K562 (cell line): ENCODE measurements at regions not wholly inside any gene's neighbourhood (a gene's known extent, or its start where the extent isn't known, plus 50 kb on each side); places are given as distances from the start of the nearest gene placed in this dataset.

Experiments used
- BHLHE40 ChIP-seq: IDR thresholded peaks from 2 replicates; pipeline ENCODE4 v1.6.1; 2011; ENCODE audit warnings: low read length, improper control_type of control experiment
- C11orf30 ChIP-seq: fragments of 450-650 bp; IDR thresholded peaks from 2 replicates; pipeline ENCODE4 v1.6.1; 2016; ENCODE audit warnings: low read depth, mild to moderate bottlenecking
- CHD1 ChIP-seq: fragments of 200-600 bp; sonication (generic); IDR thresholded peaks from one replicate; pipeline ENCODE4 v1.6.1; 2012; ENCODE audit warnings: mild to moderate bottlenecking, moderate library complexity, low read length, inconsistent platforms
- CTBP1 ChIP-seq: fragments of 450-650 bp; IDR thresholded peaks from 2 replicates; pipeline ENCODE4 v1.6.1; 2016; ENCODE audit warnings: borderline replicate concordance
- CXXC5 ChIP-seq: fragments of 250-450 bp; sonication (Bioruptor Pico); IDR thresholded peaks from 2 replicates; pipeline ENCODE4 v1.8.0; 2022; ENCODE audit warnings: inconsistent platforms, mild to moderate bottlenecking, moderate library complexity
- GATAD2A ChIP-seq: fragments of 450-650 bp; IDR thresholded peaks from 2 replicates; pipeline ENCODE4 v1.6.1; 2017
- IRF1 ChIP-seq: sonication (generic); formaldehyde crosslinking; IDR thresholded peaks from 2 replicates; pipeline ENCODE4 v1.8.0; 2022; ENCODE audit warnings: missing genetic modification reagents, mild to moderate bottlenecking, borderline replicate concordance
- KLF13 ChIP-seq: fragments of 450-650 bp; IDR thresholded peaks from 2 replicates; pipeline ENCODE4 v1.6.1; 2016; ENCODE audit warnings: missing genetic modification characterization, low read depth, mild to moderate bottlenecking, missing compliant biosample characterization, moderate library complexity, borderline replicate concordance
- NR4A1 ChIP-seq, 2 experiments: fragments of 250-450 bp in 1 of 2; fragments of 450-650 bp in 1 of 2; sonication (Bioruptor Pico) in 1 of 2; IDR thresholded peaks; 2 replicates each; pipeline versions ENCODE4 v1.4.0 to v1.6.1; 2016 to 2020; ENCODE audit warnings: mild to moderate bottlenecking in 2 of 2, missing compliant biosample characterization in 1 of 2, missing genetic modification characterization in 1 of 2, moderate library complexity in 1 of 2
- NUFIP1 ChIP-seq: fragments of 450-650 bp; IDR thresholded peaks from 2 replicates; pipeline ENCODE4 v1.6.1; 2018; ENCODE audit not compliant: partially characterized antibody
- PHF8 ChIP-seq: fragments of 200-600 bp; sonication (generic); IDR thresholded peaks from 2 replicates; pipeline ENCODE4 v1.6.1; 2012; ENCODE audit warnings: mixed run types, mild to moderate bottlenecking, inconsistent platforms, low read length, moderate library complexity, borderline replicate concordance
- PML ChIP-seq: IDR thresholded peaks from 2 replicates; pipeline ENCODE4 v1.6.1; 2012; ENCODE audit warnings: low read length, inconsistent platforms
- PRDM10 ChIP-seq: fragments of 450-650 bp; IDR thresholded peaks from 2 replicates; pipeline ENCODE4 v1.6.1; 2018; ENCODE audit not compliant: partially characterized antibody
- SNAPC5 ChIP-seq: fragments of 250-450 bp; sonication (Bioruptor Pico); IDR thresholded peaks from 2 replicates; pipeline ENCODE4 v1.8.0; 2021; ENCODE audit warnings: moderate library complexity, mild to moderate bottlenecking, inconsistent platforms
- STAG1 ChIP-seq: sonication (generic); formaldehyde crosslinking; IDR thresholded peaks from 2 replicates; pipeline ENCODE4 v1.5.0; 2020; ENCODE audit warnings: missing genetic modification reagents, borderline replicate concordance
- STAT5A ChIP-seq: IDR thresholded peaks from 2 replicates; pipeline ENCODE4 v1.6.1; 2012; ENCODE audit warnings: low read length, inconsistent platforms, borderline replicate concordance
- YBX1 ChIP-seq: fragments of 450-650 bp; IDR thresholded peaks from 2 replicates; pipeline ENCODE4 v1.7.1; 2016; ENCODE audit warnings: mild to moderate bottlenecking
- ZNF41 ChIP-seq: fragments of 250-450 bp; sonication (Bioruptor Pico); conservative IDR thresholded peaks from 2 replicates; pipeline ENCODE4 v1.4.0; 2020; ENCODE audit warnings: mild to moderate bottlenecking
- ZNF431 ChIP-seq: sonication (generic); formaldehyde crosslinking; IDR thresholded peaks from 2 replicates; pipeline ENCODE4 v1.8.0; 2022; ENCODE audit warnings: mild to moderate bottlenecking, missing genetic modification reagents
- ZNF444 ChIP-seq: fragments of 250-450 bp; sonication (Bioruptor Pico); IDR thresholded peaks from 2 replicates; pipeline ENCODE4 v1.4.0; 2020; ENCODE audit warnings: mild to moderate bottlenecking, moderate library complexity
- ZNF445 ChIP-seq: fragments of 250-450 bp; sonication (Bioruptor Pico); IDR thresholded peaks from 2 replicates; pipeline ENCODE4 v1.4.0; 2020; ENCODE audit warnings: low read depth, mild to moderate bottlenecking, moderate library complexity
- ZNF76 ChIP-seq: fragments of 250-450 bp; sonication (Bioruptor Pico); IDR thresholded peaks from 2 replicates; pipeline ENCODE4 v1.4.0; 2020; ENCODE audit warnings: mild to moderate bottlenecking, moderate library complexity, borderline replicate concordance
- TF ChIP-seq, protein P1 (sequence below), 2 experiments: fragments of 450-650 bp; IDR thresholded peaks; 2 replicates each; pipeline ENCODE4 v1.6.1; 2018; ENCODE audit warnings: mild to moderate bottlenecking in 2 of 2, low read depth in 1 of 2; ENCODE audit not compliant: partially characterized antibody in 2 of 2

DNA sequence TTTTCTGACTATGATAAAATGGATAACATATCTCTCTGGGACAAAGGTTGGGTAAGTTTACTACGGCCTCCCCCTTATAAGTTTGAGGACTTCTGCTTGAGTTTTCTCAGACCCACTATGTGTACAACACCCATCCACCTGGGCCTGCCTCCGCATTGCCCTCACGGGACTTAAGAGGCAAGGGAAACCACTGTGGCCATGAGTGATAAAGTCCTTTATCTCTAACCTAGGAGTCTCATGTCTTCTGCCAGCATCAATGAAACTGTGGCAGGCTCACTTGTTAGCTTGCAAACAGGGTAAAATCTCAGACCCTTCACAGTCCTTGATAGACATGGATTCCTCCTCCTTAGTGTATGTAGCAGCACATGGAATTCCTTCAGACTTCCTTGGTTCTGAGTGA is 173.4 kb upstream of the MYLIP start (continued):
- TF ChIP-seq C11orf30 (no peak), ZNF76 (CRISPR knock-in tag) (no peak), CTBP1 (peak; percentile 72; the same call in 1 of the 2 replicates), CHD1 (no peak), NR4A1 (CRISPR knock-in tag; IDR thresholded peaks at IDR 0.05) (no peak), NR4A1 (tag; IDR thresholded peaks at IDR 0.05) (no peak), PRDM10 (no peak), KLF13 (tag) (no peak), STAG1 (CRISPR knock-in tag) (no peak), IRF1 (CRISPR knock-in tag) (no peak), GATAD2A (no peak), NUFIP1 (no peak), STAT5A (no peak), ZNF444 (no peak), SNAPC5 (CRISPR knock-in tag) (no peak), CXXC5 (CRISPR knock-in tag) (peak; percentile 47; the same call in 1 of the 2 replicates), PHF8 (no peak), BHLHE40 (peak; percentile 86), YBX1 (no peak), ZNF41 (CRISPR knock-in tag) (no peak), ZNF431 (no peak), PML (no peak), ZNF445 (no peak)
- TF ChIP-seq, protein P1, sequence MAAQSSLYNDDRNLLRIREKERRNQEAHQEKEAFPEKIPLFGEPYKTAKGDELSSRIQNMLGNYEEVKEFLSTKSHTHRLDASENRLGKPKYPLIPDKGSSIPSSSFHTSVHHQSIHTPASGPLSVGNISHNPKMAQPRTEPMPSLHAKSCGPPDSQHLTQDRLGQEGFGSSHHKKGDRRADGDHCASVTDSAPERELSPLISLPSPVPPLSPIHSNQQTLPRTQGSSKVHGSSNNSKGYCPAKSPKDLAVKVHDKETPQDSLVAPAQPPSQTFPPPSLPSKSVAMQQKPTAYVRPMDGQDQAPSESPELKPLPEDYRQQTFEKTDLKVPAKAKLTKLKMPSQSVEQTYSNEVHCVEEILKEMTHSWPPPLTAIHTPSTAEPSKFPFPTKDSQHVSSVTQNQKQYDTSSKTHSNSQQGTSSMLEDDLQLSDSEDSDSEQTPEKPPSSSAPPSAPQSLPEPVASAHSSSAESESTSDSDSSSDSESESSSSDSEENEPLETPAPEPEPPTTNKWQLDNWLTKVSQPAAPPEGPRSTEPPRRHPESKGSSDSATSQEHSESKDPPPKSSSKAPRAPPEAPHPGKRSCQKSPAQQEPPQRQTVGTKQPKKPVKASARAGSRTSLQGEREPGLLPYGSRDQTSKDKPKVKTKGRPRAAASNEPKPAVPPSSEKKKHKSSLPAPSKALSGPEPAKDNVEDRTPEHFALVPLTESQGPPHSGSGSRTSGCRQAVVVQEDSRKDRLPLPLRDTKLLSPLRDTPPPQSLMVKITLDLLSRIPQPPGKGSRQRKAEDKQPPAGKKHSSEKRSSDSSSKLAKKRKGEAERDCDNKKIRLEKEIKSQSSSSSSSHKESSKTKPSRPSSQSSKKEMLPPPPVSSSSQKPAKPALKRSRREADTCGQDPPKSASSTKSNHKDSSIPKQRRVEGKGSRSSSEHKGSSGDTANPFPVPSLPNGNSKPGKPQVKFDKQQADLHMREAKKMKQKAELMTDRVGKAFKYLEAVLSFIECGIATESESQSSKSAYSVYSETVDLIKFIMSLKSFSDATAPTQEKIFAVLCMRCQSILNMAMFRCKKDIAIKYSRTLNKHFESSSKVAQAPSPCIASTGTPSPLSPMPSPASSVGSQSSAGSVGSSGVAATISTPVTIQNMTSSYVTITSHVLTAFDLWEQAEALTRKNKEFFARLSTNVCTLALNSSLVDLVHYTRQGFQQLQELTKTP (IDR thresholded peaks at IDR 0.05; ENCODE audit: low read depth in 1 of 2, partially characterized antibody in 2 of 2): no peak
